Loucy (cell line): ENCODE measurements at regions not wholly inside any gene's neighbourhood (a gene's known extent, or its start where the extent isn't known, plus 50 kb on each side); places are given as distances from the start of the nearest gene placed in this dataset.
"Not testable (repeated sequence)": the region's sequence is repeated elsewhere in the genome, so short reads cannot be mapped to it uniquely, and the experiment has no call there.

ENCODE experiments used
- EZH2phosphoT487 ChIP-seq: fragments of 200-600 bp; IDR thresholded peaks from 2 replicates; pipeline ENCODE4 v1.6.1; 2018; ENCODE audit warnings: antibody characterized with exemption, mild to moderate bottlenecking, moderate library complexity, borderline replicate concordance
- TF ChIP-seq, protein P1 (sequence below): fragments of 200-600 bp; sonication (generic); conservative IDR thresholded peaks from 2 replicates; pipeline ENCODE4 v1.5.1; 2014; ENCODE audit warnings: mild to moderate bottlenecking, antibody characterized with exemption, low read length

DNA sequence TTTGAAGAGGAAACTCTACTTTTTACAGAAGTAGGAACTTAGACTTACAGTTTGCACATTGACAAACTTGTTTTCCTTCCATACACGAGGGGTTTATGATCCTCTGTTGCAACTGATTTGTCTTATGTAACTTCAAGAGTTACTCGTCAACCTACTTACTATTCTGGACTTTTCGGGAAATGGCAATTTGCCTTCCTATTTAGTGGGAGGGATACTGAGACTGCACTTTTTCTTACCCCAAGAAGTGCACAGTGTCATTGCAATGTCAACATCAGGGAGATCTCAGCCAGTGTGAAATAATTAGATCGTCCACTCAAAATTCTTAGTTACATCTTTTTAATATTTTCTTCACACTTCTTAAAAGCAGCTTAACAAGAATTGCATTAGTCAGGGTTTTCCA lies 153.9 kb upstream of the FAM20C start:
- TF ChIP-seq, protein P1, sequence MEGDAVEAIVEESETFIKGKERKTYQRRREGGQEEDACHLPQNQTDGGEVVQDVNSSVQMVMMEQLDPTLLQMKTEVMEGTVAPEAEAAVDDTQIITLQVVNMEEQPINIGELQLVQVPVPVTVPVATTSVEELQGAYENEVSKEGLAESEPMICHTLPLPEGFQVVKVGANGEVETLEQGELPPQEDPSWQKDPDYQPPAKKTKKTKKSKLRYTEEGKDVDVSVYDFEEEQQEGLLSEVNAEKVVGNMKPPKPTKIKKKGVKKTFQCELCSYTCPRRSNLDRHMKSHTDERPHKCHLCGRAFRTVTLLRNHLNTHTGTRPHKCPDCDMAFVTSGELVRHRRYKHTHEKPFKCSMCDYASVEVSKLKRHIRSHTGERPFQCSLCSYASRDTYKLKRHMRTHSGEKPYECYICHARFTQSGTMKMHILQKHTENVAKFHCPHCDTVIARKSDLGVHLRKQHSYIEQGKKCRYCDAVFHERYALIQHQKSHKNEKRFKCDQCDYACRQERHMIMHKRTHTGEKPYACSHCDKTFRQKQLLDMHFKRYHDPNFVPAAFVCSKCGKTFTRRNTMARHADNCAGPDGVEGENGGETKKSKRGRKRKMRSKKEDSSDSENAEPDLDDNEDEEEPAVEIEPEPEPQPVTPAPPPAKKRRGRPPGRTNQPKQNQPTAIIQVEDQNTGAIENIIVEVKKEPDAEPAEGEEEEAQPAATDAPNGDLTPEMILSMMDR, result not testable (repeated sequence)
- not testable (repeated sequence) for TF ChIP-seq EZH2phosphoT487
